ENCODE measurements at regions not wholly inside any gene's neighbourhood (a gene's known extent, or its start where the extent isn't known, plus 50 kb on each side); places are given as distances from the start of the nearest gene placed in this dataset.

DNA sequence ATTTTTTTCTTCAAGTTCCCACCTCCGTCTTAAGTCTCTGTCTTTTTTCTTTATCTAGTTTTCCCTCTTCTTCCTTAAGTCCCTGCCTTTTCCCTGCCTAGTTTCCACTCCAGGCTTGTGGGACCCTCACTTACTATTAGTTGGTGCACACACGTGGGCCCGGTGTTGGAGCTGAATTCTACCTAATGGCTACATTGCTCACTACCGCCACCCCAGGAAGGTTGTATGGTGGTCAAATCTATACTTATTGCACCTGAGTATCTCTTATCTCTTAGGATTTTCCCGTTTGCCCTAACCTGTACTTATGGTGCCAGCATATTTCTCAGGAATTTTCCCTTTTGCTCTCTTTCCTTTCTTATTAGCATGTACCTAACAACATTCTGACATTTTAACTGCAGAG lies 692.8 kb downstream of the EPM2A start:
- no peak for DNase-seq

GRCh38 chr6:145043926-145044500 lies 691.3 kb downstream of the EPM2A start:
- DNase-seq: no peak

- no peak for DNase-seq
Observed at GRCh38 chr6:145044641-145045246, 690.6 kb downstream of the EPM2A start.

- no peak for DNase-seq
Observed at GRCh38 chr6:145045582-145045981, 689.7 kb downstream of the EPM2A start.

GRCh38 chr6:145047891-145048290 lies 687.4 kb downstream of the EPM2A start:
- DNase-seq: no peak

DNA sequence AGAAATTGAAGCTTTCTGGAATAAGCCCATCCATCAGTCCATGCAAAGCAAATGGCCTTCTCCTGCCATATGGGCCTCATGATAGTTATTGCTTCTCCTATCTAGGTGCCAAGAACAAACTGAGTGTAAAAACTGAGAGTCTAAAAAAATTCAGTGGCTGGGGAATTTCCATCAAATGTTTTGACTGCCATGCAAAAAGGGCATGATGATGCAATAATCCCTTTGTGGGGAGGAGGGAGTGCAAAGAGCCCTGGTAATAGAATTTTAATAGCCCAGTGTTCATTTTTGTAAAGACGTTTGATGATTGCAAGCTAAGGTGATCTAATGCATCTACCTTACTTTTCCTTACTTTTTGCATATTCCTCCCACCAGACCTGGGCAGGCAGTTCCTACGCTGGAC lies 683.7 kb downstream of the EPM2A start:
- no peak for DNase-seq

DNA sequence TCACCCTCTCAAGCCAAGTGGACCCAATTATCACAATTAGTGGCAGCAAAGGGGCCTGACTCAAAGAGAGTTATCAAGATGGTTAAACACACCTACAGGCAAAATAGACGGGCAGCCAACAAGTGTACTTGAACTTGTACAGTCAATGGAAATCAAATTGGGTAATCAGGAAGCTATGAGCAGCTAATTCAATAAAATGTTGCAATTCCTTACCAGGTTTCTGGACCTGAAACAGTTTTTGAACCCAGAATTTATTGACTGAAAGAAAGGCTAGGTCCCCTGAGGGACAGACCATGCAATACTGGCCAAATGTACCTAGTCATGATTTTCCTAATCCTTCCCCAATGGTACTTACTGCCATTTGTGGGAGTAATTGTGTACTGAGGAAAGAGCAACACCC lies 679.8 kb downstream of the EPM2A start:
- no peak for DNase-seq

DNA sequence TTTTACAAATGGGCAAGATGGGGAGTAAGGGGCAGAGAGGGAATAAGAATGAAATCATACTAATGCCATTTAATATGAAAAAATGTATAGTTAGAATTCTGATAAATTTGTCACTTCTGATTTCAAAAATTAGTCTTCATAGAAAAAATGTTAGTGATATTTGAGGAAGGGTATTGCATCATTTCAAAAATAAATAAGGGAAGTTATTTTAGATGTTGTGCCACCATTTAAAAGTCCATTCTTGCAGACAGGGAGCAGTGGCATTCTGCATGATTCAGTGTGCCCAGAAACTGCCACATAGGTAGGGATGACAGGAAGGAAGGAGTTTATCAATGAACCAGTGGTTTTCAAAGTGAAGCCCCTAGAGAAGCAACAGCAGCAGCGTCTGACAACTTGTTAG lies 674.6 kb downstream of the EPM2A start:
- DNase-seq: no peak

- DNase-seq: no peak
Observed at GRCh38 chr6:145063091-145063490, 672.2 kb downstream of the EPM2A start.

DNA sequence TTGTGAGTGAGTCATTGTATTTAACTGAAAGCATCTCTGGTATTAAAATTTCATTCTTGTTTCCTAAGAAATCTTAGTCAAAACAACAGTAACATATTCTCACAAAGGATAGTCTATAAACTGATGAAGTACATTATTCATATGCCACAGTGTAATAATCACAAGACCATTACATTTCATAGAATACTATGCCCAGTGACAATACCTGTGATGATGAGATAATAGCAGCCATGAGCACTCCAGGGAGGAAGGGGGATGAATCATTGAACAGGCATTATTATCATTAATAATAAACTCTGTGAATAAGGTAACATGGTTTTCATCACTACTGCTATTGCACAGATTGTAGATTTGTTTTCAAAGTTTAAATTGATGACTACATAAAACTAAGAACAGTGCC lies 667.9 kb downstream of the EPM2A start:
- no peak for DNase-seq

DNA sequence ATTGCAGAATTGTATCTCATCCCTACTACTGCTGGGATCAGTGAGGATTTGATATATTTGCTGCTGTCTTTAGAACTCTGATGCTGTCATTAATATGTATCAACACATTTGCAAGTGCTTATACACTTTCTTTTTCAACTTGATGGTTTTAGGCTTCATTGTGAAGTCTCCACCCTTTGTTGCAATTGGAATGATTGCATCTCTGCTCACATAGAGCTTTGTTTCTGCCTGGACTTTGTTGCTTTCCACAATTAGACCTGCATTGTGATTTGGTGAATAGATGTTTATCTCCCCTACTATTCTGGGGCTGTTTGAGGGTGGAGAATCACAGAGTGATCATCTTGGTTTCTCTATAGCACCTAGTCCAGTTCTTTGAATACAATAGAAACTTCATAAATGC lies 666.7 kb downstream of the EPM2A start:
- no peak for DNase-seq

- DNase-seq: no peak
Observed at GRCh38 chr6:145069966-145070365, 665.4 kb downstream of the EPM2A start.

DNA sequence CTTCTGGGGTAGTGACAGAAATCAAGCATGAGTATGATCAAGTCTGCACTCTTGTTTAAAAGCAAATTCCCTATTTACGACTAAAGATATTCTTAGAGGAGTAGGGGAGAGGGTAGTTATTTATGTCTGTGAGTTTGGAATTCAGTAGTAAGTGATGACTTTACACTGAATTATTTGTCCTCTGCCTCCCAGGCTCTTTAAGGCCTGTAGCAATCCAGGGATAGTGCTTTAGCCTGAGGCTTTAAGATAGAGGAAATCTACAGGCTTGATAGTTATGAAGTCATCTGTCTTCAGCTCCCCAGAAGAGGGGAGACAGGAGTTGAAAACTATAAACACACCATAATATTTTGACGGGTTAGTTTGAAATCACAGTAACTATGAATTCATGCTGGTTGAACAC lies 664.5 kb downstream of the EPM2A start:
- DNase-seq: no peak

- DNase-seq: no peak
Observed at GRCh38 chr6:145071836-145072235, 663.5 kb downstream of the EPM2A start.

GRCh38 chr6:145073811-145074210 lies 661.5 kb downstream of the EPM2A start:
- DNase-seq: no peak

- DNase-seq: no peak
Observed at GRCh38 chr6:145074805-145075204, 660.5 kb downstream of the EPM2A start.

- DNase-seq: no peak
Observed at GRCh38 chr6:145075425-145075824, 659.9 kb downstream of the EPM2A start.

DNA sequence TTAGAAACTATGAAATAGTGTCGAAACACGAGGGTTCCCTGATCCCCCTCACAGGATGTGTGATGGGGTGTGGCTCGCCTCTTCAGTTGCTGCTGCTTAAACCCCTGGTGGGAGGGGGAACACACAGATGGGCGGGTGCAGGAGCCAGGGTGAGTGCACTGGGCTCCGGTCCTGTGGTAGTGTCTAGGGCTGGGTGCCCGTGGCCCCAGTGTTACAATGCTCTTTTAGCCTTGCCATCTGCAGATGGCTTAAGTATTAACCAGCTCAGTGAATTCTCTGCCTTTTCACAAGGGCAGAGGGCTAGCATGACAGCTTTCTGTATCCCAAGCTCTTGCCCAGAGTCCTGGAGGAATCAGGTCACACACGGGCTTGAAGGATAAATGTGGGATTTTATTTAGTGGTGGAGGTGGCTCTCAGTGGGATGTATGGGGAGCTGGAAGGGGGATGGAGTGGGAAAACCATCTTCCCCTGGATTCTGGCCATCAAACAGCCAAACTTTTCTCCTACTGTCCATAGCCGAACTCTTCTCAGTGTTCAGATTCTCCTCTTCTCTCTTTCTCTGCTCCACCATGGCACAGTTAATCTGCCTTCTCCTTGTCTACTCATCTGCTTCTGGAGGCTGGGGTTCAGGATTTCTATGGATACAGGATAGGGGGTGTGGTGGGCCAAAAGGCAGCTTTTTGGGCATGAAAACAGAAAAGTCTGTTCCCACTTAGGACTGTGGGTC lies 659.0 kb downstream of the EPM2A start:
- DNase-seq: no peak

DNA sequence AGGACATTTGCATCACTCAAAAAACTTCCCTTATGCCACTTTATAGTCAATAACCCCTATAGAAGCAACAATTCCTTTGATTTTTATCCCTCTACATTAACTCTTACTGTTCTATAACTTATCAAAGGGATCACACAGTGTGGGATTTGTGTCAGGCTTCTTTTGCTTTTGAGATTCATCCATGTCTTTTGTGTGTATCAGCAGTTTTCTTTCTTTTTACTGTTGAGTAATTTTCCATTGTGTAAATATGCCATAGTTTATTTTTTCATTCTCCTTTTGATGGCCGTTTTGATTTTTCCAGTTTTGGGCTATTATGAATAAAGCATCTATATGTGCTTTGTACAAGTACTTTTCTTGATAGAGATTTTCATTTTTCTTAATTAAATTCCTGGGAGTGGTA lies 657.9 kb downstream of the EPM2A start:
- DNase-seq: no peak

- DNase-seq: no peak
Observed at GRCh38 chr6:145080651-145081050, 654.7 kb downstream of the EPM2A start.

GRCh38 chr6:145081677-145082076 lies 653.6 kb downstream of the EPM2A start:
- no peak for DNase-seq

DNA sequence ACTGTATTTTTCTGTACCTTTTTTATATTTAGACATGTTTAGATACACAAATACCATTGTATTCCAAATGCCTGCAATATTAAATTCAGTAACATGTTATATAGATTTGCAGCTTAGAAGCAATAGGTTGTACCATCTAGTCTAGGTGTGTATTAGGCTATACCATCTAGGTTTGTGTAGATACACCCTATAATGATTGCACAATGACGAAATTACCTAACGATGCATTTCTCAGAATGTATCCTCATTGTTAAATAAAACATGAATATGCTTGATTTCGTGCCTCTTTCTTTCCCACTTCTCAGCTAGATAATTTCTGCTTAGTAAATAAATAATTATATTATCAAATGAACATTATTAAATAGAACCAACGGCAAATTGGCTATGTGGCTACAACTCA lies 653.0 kb downstream of the EPM2A start:
- DNase-seq: no peak

DNA sequence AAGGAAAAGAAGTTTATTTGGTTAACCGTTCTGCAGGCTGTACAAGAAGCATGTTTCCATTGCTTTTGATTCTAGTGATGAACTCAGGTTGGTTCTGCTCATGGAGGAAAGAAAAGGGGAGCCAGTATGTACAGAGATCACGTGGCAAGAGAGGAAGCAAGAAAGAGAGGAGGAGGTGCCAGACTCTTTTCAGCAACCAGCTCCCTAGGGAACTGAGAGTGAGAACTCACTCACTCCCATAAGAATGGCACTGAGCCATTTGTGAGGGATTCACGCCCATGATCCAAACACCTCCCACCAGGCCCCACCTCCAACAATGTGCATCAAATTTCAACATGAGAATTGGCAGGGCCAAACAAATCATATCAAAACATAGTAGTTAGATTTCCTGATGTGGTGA lies 649.1 kb downstream of the EPM2A start:
- DNase-seq: no peak

DNA sequence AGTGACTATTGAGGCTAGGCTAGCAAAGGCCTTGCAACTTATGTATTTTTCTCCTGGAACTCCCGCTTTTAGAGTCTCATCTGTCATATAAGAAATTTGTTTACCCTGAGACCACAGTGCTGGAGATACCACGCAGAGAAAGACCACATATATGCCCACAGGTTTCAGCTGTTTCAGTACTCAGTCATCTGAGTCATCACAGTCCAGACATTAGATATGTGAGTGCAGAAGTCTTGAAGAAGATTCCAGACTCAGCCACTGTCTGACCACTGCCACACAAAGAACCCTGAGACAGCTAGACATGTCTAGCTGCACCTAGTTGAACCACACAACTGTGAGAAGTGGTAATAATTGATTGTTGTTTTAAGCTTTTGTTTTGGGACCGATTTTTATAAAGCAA lies 648.3 kb downstream of the EPM2A start:
- DNase-seq: no peak

Data from stimulated activated CD4-positive, alpha-beta T cell treated with anti-CD3 and anti-CD28 coated beads, Interleukin-1b, Interleukin-23, amount 100 ng/mL, for 48 hours (primary cell).